Ishikawa (cell line): ENCODE measurements at regions not wholly inside any gene's neighbourhood (a gene's known extent, or its start where the extent isn't known, plus 50 kb on each side); places are given as distances from the start of the nearest gene placed in this dataset.

Experiments
- CEBPB ChIP-seq: IDR thresholded peaks from 2 replicates; pipeline ENCODE4 v1.6.1; 2012
- CREB1 ChIP-seq: IDR thresholded peaks from 2 replicates; pipeline ENCODE4 v1.6.1; 2012; ENCODE audit warnings: low read depth
- EGR1 ChIP-seq: IDR thresholded peaks from 2 replicates; pipeline ENCODE4 v1.6.1; 2012
- EP300 ChIP-seq: IDR thresholded peaks from 2 replicates; pipeline ENCODE4 v1.6.1; 2012; ENCODE audit warnings: borderline replicate concordance
- FOXM1 ChIP-seq: IDR thresholded peaks from 2 replicates; pipeline ENCODE4 v1.6.1; 2012; ENCODE audit warnings: low read depth, borderline replicate concordance
- NFIC ChIP-seq: IDR thresholded peaks from 2 replicates; pipeline ENCODE4 v1.6.1; 2012
- RAD21 ChIP-seq: IDR thresholded peaks from 2 replicates; pipeline ENCODE4 v1.6.1; 2012; ENCODE audit warnings: low read depth
- REST ChIP-seq: IDR thresholded peaks from 2 replicates; pipeline ENCODE4 v1.6.1; 2012; ENCODE audit warnings: low read depth, mild to moderate bottlenecking
- TAF1 ChIP-seq: IDR thresholded peaks from 2 replicates; pipeline ENCODE4 v1.6.1; 2012; ENCODE audit warnings: low read depth, mild to moderate bottlenecking
- TCF12 ChIP-seq: IDR thresholded peaks from 2 replicates; pipeline ENCODE4 v1.6.1; 2012; ENCODE audit warnings: low read depth
- TEAD4 ChIP-seq: IDR thresholded peaks from 2 replicates; pipeline ENCODE4 v1.6.1; 2012
- YY1 ChIP-seq: IDR thresholded peaks from 2 replicates; pipeline ENCODE4 v1.6.1; 2012; ENCODE audit warnings: low read depth
- ZBTB7A ChIP-seq: IDR thresholded peaks from 2 replicates; pipeline ENCODE4 v1.6.1; 2012; ENCODE audit warnings: low read depth
- TF ChIP-seq, protein P1 (sequence below): IDR thresholded peaks from 2 replicates; pipeline ENCODE4 v1.6.1; 2012
- TF ChIP-seq, protein P2 (sequence below): IDR thresholded peaks from 2 replicates; pipeline ENCODE4 v1.6.1; 2012

DNA sequence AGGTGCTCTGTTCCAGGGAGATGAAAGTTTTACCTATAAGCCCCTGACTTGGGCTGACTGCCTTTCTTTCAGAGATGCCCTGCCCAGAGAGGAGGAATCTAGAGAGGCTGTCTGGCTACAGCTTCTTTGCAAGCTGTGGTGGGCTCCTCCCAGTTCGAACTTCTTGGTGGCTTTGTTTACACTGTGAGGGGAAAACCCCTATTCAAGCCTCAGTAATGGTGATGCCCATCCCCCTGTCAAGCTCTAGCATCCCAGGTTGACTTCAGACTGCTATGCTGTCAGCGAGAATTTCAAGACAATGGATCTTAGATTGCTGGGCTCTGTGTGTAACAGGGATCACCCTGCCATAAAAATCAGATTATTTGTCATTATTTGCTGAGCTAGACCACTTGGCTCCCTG lies 377.6 kb downstream of the FLRT2 start:
- no peak for TF ChIP-seq CEBPB
- TF ChIP-seq NFIC = no peak
- no peak for TF ChIP-seq CREB1
- TF ChIP-seq TAF1 = no peak

- TF ChIP-seq REST (no peak), YY1 (no peak), CREB1 (no peak), ZBTB7A (no peak), TCF12 (no peak), RAD21 (no peak), TAF1 (no peak), NFIC (no peak), FOXM1 (no peak), EGR1 (no peak)
- TF ChIP-seq, protein P1, sequence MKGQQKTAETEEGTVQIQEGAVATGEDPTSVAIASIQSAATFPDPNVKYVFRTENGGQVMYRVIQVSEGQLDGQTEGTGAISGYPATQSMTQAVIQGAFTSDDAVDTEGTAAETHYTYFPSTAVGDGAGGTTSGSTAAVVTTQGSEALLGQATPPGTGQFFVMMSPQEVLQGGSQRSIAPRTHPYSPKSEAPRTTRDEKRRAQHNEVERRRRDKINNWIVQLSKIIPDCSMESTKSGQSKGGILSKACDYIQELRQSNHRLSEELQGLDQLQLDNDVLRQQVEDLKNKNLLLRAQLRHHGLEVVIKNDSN = no peak
- TF ChIP-seq, protein P2, sequence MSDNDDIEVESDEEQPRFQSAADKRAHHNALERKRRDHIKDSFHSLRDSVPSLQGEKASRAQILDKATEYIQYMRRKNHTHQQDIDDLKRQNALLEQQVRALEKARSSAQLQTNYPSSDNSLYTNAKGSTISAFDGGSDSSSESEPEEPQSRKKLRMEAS = no peak
These were observed 367.9 kb downstream of the FLRT2 start for GRCh38 chr14:85897808-85898207.

GRCh38 chr14:85895603-85896002 lies 365.7 kb downstream of the FLRT2 start:
- TF ChIP-seq REST = no peak
- no peak for TF ChIP-seq NFIC
- no peak for TF ChIP-seq EGR1
- no peak for TF ChIP-seq TCF12
- no peak for TF ChIP-seq RAD21
- TF ChIP-seq TAF1 = no peak
- TF ChIP-seq TEAD4 = no peak
- TF ChIP-seq, protein P1 = no peak
- TF ChIP-seq YY1 = no peak
- TF ChIP-seq FOXM1 = no peak
- TF ChIP-seq, protein P2 = no peak
- no peak for TF ChIP-seq CREB1

- TF ChIP-seq CREB1 = no peak
- TF ChIP-seq REST = no peak
- no peak for TF ChIP-seq EP300
- TF ChIP-seq, protein P1 = no peak
- no peak for TF ChIP-seq NFIC
- TF ChIP-seq YY1 = no peak
These were observed 362.3 kb downstream of the FLRT2 start for GRCh38 chr14:85892251-85892650.

- TF ChIP-seq TAF1 (no peak), TEAD4 (no peak), EP300 (no peak), REST (no peak), CEBPB (no peak), YY1 (no peak), CREB1 (no peak), TCF12 (no peak), NFIC (no peak), FOXM1 (no peak), RAD21 (no peak), EGR1 (no peak), ZBTB7A (no peak)
- TF ChIP-seq, protein P1 = no peak
- TF ChIP-seq, protein P2 = no peak
These were observed 354.0 kb downstream of the FLRT2 start for GRCh38 chr14:85883966-85884365.
